NAMALWA (cell line): ENCODE measurements at regions not wholly inside any gene's neighbourhood (a gene's known extent, or its start where the extent isn't known, plus 50 kb on each side); places are given as distances from the start of the nearest gene placed in this dataset.
A peak's percentile ranks its signal among the peaks of the same experiment; 100 is the strongest.
"Not testable (repeated sequence)": the region's sequence is repeated elsewhere in the genome, so short reads cannot be mapped to it uniquely, and the experiment has no call there.

Experiments used
- DNase-seq: peaks from one replicate; pipeline ENCODE4 v3.0.0-alpha.2; 2015; ENCODE audit warnings: low spot score

- no peak for DNase-seq
These were observed 777.7 kb downstream of the STIM2 start for GRCh38 chr4:27638163-27638915.

GRCh38 chr4:27643101-27643500 is 782.5 kb downstream of the STIM2 start:
- DNase-seq, result no peak

- no peak for DNase-seq
These were observed 787.8 kb downstream of the STIM2 start for GRCh38 chr4:27648416-27648815.

GRCh38 chr4:27662426-27662825 is 801.8 kb downstream of the STIM2 start:
- DNase-seq, result no peak

- peak; percentile 31 for DNase-seq
These were observed 806.3 kb downstream of the STIM2 start for GRCh38 chr4:27666943-27667342.

GRCh38 chr4:27668001-27668400 is 807.4 kb downstream of the STIM2 start:
- DNase-seq, result no peak

GRCh38 chr4:27678027-27678426 is 817.4 kb downstream of the STIM2 start:
- DNase-seq, result no peak

- peak; percentile 69 for DNase-seq
These were observed 824.0 kb downstream of the STIM2 start for GRCh38 chr4:27684610-27685011.

- no peak for DNase-seq
These were observed 824.5 kb downstream of the STIM2 start for GRCh38 chr4:27685091-27685490.

GRCh38 chr4:27685947-27686346 is 825.3 kb downstream of the STIM2 start:
- no peak for DNase-seq

GRCh38 chr4:27692158-27692557 is 831.5 kb downstream of the STIM2 start:
- DNase-seq, result peak; percentile 61

GRCh38 chr4:27692868-27693634 is 832.4 kb downstream of the STIM2 start:
- DNase-seq, result no peak

- DNase-seq, result not testable (repeated sequence)
These were observed 835.6 kb downstream of the STIM2 start for GRCh38 chr4:27696257-27696656.

- no peak for DNase-seq
These were observed 841.0 kb downstream of the STIM2 start for GRCh38 chr4:27701606-27702005.

GRCh38 chr4:27702730-27703431 is 842.2 kb downstream of the STIM2 start:
- DNase-seq, result peak; percentile 19

- no peak for DNase-seq
These were observed 843.1 kb downstream of the STIM2 start for GRCh38 chr4:27703771-27704170.

GRCh38 chr4:27711041-27711440 is 850.4 kb downstream of the STIM2 start:
- DNase-seq, result no peak

GRCh38 chr4:27714073-27714472 is 853.4 kb downstream of the STIM2 start:
- no peak for DNase-seq

GRCh38 chr4:27716693-27717430 is 856.2 kb downstream of the STIM2 start:
- DNase-seq, result no peak

GRCh38 chr4:27717431-27717755 is 856.8 kb downstream of the STIM2 start:
- DNase-seq, result no peak

GRCh38 chr4:27720010-27720766 is 859.5 kb downstream of the STIM2 start:
- no peak for DNase-seq

GRCh38 chr4:27721193-27721592 is 860.6 kb downstream of the STIM2 start:
- no peak for DNase-seq
